CD4-positive, alpha-beta T cell treated with Interleukin-6 for 4 hours (primary cell): ENCODE measurements at regions not wholly inside any gene's neighbourhood (a gene's known extent, or its start where the extent isn't known, plus 50 kb on each side); places are given as distances from the start of the nearest gene placed in this dataset.

Source experiments
- DNase-seq: peaks from one replicate; pipeline ENCODE4 v3.0.0-alpha.2; 2020; ENCODE audit warnings: mixed read lengths

DNA sequence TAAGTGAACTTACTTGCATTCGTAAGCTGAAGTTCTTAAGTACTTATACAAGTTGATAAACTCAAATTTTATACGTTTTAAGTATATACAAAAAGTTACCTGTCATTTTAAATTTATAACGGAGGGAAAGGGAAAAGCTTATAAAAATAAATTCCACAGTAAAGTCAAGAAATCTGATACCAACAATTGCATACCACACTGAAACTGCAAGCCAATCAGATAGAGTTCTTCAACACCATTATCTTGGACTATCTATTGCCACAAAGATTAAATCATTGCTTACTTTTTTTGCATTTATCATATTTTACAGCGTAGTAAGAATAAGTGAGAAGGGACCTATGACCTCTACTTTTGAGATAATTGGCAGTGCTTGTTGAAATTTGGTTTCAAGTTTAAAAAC is 386.7 kb downstream of the TFAP2A start:
- DNase-seq = no peak

DNA sequence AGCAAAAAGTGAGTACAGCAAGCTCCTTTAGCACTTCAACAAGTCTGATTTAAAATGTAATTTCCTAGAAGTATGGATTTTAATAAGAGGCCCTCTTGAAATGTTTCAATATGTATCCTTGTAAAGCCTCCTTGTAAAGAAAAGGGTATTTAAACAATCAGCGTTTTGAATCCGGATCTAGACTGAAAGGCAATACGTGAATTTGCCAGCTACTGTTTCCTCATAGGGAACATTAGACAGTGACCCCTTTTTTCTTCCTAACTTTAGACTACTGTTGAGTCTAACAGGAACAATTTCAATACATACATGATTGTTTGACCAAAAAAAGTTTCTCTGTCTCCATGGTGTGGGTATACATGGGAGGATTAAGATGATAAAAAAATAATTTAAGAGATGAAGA is 395.0 kb downstream of the TFAP2A start:
- no peak for DNase-seq

DNA sequence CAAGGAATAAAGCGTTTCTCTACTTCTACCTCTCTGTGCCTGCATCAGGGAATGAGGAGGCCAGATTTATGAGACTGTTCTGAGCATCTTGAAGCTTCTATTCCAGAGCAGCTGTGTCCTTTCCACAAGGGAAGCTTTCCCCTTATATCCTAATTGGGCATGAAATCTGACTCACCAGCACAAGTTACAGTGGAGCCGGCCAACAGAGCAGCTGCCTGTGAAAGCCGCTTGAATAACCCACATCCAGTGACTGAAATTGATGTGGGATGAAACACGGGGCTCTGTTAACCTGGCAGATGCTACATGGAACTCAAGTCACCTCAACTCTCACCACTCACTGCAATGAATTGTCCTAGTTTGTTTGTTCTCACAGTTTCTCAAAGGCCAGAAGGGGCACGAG is 400.3 kb downstream of the TFAP2A start:
- no peak for DNase-seq

DNA sequence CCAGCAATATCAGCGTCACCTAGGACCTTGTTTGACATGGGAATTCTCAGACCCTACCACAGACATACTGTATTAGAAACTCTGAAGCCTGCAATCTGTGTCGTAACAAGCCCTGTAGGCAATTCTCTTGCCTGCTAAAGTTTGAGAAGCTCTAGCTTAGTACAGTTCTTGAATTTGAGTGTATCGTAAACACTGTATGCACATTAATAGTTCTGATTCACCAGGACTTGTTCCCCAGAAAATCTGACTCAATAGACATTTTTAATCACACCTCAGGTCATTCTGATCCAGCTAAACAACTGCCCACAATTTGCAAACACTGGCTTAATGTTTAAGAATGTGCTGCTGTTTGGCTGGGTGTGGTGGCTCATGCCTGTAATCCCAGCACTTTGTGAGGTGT is 414.3 kb downstream of the TFAP2A start:
- DNase-seq = no peak

- DNase-seq = no peak
Measured at GRCh38 chr6:9999796-10000195, 415.1 kb downstream of the TFAP2A start.

DNA sequence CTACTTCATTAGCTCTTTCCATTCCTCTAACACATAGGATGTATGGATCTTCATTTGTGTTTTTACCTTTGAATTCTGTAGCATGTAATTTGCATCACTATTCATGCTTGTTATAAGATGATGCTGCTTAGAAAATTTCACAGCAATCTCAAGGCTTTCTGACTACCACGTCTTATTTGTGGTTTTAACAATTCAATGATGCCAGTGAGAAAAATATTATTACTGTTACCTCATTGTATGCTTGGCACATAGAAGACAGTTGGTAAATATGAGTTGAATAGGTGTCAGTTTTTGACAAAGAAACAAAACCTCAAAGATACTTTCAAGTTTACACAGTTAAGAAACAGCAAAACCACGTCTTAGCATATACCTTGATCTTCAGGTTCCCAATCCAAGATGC is 428.6 kb downstream of the TFAP2A start:
- DNase-seq = no peak

- no peak for DNase-seq
Measured at GRCh38 chr6:9985481-9985880, 429.4 kb downstream of the TFAP2A start.

GRCh38 chr6:9984607-9985006 is 430.3 kb downstream of the TFAP2A start:
- no peak for DNase-seq

DNA sequence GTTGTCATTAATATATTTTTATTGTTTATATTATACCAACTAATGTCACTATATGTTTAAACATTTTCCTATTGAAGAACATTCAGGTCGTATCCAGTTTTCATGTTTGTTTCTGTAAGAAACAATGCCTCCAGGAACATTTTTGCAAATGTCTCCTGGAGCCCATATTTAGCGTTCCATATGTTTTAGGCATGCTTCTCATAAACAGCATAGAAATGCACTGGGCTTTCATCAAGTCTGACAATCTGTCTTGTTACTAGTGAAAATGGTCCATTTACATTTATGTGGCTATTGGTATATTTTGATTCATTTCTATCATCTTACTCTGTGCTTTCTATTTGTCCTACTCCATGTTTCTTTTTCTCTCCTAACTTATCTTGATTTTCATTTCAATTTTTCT is 431.7 kb downstream of the TFAP2A start:
- DNase-seq = no peak

- DNase-seq = no peak
Measured at GRCh38 chr6:9982215-9982614, 432.7 kb downstream of the TFAP2A start.

- DNase-seq = no peak
Measured at GRCh38 chr6:9979996-9980395, 434.9 kb downstream of the TFAP2A start.

GRCh38 chr6:9978480-9978879 is 436.4 kb downstream of the TFAP2A start:
- no peak for DNase-seq

DNA sequence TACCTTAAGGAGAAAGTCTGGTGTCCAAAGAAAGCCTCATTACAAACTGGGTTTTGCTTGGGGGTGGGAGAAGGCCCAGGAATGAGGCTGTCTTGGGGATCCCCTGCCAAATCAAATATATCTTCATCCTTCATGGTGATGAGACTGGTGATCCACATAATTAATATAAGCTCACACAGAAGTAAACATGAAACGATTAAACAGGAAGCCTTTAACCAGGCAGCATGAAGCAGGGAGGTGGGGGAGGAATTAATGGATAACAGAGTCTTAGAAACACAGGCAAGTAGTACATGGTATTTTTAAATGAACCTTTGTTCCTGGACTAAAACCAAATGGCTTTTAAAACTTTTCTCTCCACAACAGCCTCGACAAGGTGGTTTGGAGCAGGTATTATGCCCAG is 437.5 kb downstream of the TFAP2A start:
- DNase-seq = no peak

- no peak for DNase-seq
Measured at GRCh38 chr6:9961646-9962045, 453.2 kb downstream of the TFAP2A start.

DNA sequence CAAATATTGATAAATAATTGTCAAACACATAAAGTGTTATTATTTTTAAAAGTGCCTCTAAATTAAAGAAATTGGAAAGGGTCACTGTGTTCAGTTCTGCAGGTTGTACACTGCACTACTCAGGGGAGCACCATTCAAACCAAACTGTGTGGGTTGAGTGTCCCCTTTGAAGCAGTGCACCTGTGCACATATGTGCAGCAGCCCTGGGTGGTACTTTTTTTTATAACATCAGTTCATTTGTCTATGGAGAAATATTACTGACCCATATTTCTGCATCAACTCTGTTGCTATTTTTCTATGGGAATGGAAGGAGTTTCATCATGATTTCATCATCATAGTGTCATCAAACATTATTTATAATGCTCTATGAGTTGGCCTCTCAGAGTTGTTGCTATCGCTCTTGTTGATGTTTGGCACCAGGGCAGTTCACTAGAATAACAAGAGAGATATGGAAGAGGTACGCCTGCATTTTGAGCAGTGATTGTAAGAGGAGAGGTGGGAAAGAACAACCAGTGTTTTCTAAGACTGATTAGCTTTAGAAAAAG is 457.6 kb downstream of the TFAP2A start:
- no peak for DNase-seq

DNA sequence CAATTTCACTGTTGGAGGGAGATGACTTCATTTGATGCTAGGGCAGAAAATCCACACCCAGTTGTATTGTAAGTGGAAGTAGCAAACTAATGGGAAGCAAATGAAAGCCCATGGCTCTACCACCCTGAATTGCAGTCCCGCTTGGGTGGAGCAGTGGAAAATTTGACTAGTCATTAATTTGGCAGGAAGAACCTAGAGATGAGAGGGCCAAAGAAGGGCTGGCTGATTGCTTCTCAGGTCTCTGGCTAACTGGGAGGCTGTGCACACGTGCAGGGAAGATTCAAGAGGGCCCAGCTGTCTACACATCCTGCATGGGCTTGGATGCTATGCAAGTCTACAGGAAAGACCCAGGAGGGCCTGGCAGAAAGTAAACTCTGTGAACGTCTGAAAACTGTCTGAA is 466.2 kb downstream of the TFAP2A start:
- no peak for DNase-seq

DNA sequence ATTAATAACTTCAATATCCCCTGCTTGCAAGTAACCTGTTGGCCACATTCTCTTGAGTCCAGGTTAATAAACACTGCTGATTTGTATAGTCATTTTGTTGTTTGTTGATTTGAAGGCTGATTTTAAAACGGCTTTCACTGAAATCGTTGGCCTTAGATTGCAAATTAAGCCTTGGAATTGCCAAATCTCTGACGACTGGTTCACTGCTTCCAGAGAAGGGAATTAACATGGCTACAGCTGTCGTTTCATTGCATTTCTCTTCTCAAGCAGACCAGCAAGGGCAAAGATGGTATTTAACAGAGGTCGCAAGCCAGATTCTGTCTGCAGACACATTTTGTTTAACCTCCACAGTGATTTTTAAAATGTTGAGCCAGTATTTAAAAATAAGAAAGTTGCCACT is 470.9 kb downstream of the TFAP2A start:
- no peak for DNase-seq

DNA sequence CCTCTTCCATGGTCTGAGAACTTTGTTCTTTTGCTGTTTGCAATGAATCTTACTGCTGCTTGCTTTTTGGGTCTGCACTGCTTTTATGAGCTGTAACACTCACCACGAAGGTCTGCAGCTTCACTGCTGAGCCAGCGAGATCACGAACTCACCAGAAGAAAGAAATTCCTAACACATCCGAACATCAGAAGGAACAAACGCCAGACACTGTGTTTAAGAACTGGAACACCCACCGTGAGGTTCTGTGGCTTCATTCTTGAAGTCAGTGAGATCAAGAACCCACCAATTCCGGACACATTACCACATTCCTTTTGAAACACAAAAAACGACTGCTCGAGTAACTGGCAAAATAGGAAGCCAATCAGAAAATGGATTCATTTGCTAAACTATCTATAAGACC is 471.8 kb downstream of the TFAP2A start:
- no peak for DNase-seq

DNA sequence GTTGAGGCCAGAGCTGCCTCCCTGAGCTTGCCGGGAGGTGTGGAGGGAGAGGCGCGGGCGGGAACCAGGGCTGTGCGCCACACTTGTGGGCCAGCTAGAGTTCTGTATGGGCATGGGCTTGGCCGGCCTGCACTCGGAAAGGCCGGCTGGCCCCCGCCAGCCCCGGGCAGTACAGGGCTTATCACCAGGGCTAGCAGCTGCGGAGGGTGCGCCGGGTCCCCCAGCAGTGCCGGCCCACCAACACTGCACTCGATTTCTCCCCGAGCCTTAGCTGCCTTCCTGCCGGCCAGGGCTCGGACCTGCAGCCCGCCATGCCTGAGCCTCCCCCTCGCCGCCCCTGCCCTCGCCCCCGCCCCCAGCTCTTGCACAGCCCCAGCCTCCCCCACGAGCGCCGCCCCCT is 472.7 kb downstream of the TFAP2A start:
- DNase-seq = no peak

DNA sequence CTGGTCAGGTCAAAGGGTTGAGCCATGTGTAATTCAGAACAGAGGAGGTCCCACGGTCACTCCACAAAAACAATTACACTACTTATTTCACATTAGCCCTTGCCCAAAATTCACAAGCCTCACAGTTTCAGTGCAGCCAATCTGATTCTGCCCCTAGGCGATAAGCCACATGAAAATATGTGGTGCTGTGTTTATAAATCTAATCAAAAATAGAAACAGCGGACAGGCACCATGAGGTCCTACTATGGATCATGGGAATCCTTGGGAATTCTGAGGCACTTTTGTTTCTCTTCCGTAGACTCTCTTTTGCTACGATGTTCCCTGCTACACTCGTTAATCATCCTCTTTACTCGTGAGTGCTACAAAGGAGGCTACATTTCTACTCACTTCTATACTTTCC is 476.1 kb downstream of the TFAP2A start:
- DNase-seq = no peak

- DNase-seq = no peak
Measured at GRCh38 chr6:9937031-9937763, 477.7 kb downstream of the TFAP2A start.

DNA sequence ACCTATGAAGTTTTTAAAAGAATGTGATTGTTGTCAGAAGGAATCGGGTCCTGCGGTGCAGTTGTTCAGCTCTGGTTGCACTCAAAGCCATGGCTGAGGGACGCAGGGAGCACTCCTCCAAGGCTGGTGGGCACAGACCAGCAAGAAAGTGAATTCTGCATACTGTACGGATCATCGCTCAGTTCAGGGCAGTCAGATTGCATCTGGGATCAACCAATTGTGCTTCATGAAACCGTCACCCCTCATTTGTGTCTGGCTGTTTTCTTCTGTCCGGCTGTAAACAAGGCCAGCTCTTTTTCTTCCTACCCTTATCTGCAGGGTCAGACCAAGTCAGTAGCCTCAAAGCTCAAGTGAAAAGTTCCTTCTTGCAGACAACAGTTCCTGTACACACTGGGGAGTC is 478.3 kb downstream of the TFAP2A start:
- no peak for DNase-seq

- DNase-seq = no peak
Measured at GRCh38 chr6:9933677-9934076, 481.2 kb downstream of the TFAP2A start.

DNA sequence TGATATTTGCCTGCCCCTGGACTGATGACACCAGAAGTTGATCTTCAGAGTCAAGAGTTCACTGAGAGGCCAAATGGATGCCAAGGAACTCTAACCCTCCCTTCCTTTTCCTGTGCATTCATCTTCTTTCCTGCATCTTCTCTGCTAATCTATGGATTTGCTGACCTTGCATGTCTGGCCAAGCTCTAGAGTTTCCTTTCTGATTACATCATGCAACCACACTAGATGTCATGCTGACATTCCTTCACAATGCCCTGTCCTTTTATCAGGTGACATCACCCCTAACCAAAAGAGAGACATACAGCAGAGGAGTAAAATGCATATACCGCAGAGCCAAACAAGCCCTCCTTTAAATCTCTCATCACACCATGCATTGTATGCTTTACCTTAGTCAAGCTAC is 487.6 kb downstream of the TFAP2A start:
- no peak for DNase-seq

- no peak for DNase-seq
Measured at GRCh38 chr6:9924971-9925370, 489.9 kb downstream of the TFAP2A start.
